Karpas-422 (cell line): ENCODE measurements at regions not wholly inside any gene's neighbourhood (a gene's known extent, or its start where the extent isn't known, plus 50 kb on each side); places are given as distances from the start of the nearest gene placed in this dataset.

Experiments used
- DNase-seq: peaks from one replicate; pipeline ENCODE4 v3.0.0-alpha.2; 2015
- H2AFZ ChIP-seq: fragments of 200-600 bp; sonication (generic); 2 replicates; pipeline ENCODE4 v1.6.1; 2014; ENCODE audit warnings: antibody characterized with exemption, low read length, mixed read lengths
- H3K27ac ChIP-seq: fragments of 200-600 bp; sonication (generic); 2 replicates; pipeline ENCODE4 v1.5.1; 2014; ENCODE audit warnings: mild to moderate bottlenecking, low read length, moderate library complexity
- H3K27me3 ChIP-seq: fragments of 200-600 bp; sonication (generic); 2 replicates; pipeline ENCODE4 v1.6.1; 2014; ENCODE audit warnings: low read length, mixed read lengths
- H3K36me3 ChIP-seq: fragments of 200-600 bp; sonication (generic); 2 replicates; pipeline ENCODE4 v1.6.1; 2014; ENCODE audit warnings: low read length, mixed read lengths; ENCODE audit not compliant: insufficient read depth
- H3K4me1 ChIP-seq: fragments of 200-600 bp; sonication (generic); 2 replicates; pipeline ENCODE4 v1.6.1; 2014; ENCODE audit warnings: mild to moderate bottlenecking, low read length, mixed read lengths
- H3K4me2 ChIP-seq: fragments of 200-600 bp; sonication (generic); 2 replicates; pipeline ENCODE4 v1.6.1; 2014; ENCODE audit warnings: low read length, low read depth, mild to moderate bottlenecking; ENCODE audit not compliant: poor library complexity, severe bottlenecking
- H3K4me3 ChIP-seq: fragments of 200-600 bp; sonication (generic); 2 replicates; pipeline ENCODE4 v1.5.1; 2014; ENCODE audit warnings: mild to moderate bottlenecking, antibody characterized with exemption, low read length, mixed read lengths
- H3K79me2 ChIP-seq: fragments of 200-600 bp; sonication (generic); 2 replicates; pipeline ENCODE4 v1.6.1; 2014; ENCODE audit warnings: mild to moderate bottlenecking, low read length, mixed read lengths
- H3K9ac ChIP-seq: fragments of 200-600 bp; sonication (generic); 2 replicates; pipeline ENCODE4 v1.6.0; 2014; ENCODE audit warnings: low read length
- H3K9me2 ChIP-seq: fragments of 200-600 bp; sonication (generic), shearing (Covaris generic); replicated peaks from 2 replicates; pipeline ENCODE4 v1.6.0; 2014; ENCODE audit warnings: mild to moderate bottlenecking, low read length, moderate library complexity; ENCODE audit not compliant: insufficient read depth
- H3K9me3 ChIP-seq: fragments of 300-700, 200-600 bp; sonication (generic); 2 replicates; pipeline ENCODE4 v1.6.1; 2014; ENCODE audit warnings: low read length, mixed read lengths
- H4K20me1 ChIP-seq: fragments of 200-600 bp; sonication (generic); 2 replicates; pipeline ENCODE4 v1.6.1; 2014; ENCODE audit warnings: mild to moderate bottlenecking, antibody characterized with exemption, low read length, low read depth; ENCODE audit not compliant: insufficient read depth

GRCh38 chr11:80096736-80097135, 655.9 kb upstream of the TENM4 start:
- no peak overlapping the region for H3K9ac ChIP-seq
- H4K20me1 ChIP-seq, result no peaks in the 10 kb centered on the region
- no peaks in the 10 kb centered on the region for H3K9me2 ChIP-seq
- no peak overlapping the region for H3K4me3 ChIP-seq
- H3K4me1 ChIP-seq, result peaks cover 4% of the 10 kb centered on the region
- no peak overlapping the region for H2AFZ ChIP-seq
- no peaks in the 10 kb centered on the region for H3K79me2 ChIP-seq
- DNase-seq, result no peak
- H3K4me2 ChIP-seq, result no peak overlapping the region
- H3K27ac ChIP-seq, result no peak overlapping the region
- no peaks in the 10 kb centered on the region for H3K36me3 ChIP-seq
- H3K9me3 ChIP-seq, result no peaks in the 10 kb centered on the region
- no peaks in the 10 kb centered on the region for H3K27me3 ChIP-seq

DNA sequence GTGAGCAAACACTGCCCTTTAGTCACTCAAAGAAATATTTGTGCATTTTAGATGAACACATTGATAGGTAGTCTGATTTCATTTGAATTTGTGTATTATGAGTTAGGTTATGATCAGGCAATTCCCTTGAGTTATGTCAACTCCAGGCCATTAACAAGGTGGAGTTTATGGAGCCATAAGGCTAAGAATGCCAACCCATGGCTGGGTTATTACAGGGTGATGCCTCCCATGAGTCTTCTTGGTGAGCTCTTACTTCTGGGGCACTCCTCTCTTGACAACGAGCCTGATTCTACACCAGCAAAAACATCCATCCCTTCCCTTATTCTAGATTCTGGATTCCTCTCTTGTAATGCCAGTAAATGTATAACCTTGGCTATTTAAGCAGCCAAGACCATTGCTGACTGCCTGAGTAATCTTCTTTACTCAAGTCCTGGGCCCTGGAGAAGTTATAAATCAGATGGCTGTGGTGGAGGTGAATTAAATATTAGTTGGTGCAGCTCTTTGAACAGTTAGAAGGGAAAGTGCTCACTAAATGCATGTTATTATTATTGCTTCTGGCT, 645.7 kb upstream of the TENM4 start:
- no peaks in the 10 kb centered on the region for H3K9me2 ChIP-seq
- H3K36me3 ChIP-seq, result no peaks in the 10 kb centered on the region
- H3K4me3 ChIP-seq, result no peak overlapping the region
- no peak overlapping the region for H3K9ac ChIP-seq
- H3K9me3 ChIP-seq, result no peaks in the 10 kb centered on the region
- peaks cover 47% of the 10 kb centered on the region for H3K4me1 ChIP-seq
- no peaks in the 10 kb centered on the region for H3K79me2 ChIP-seq
- H3K27ac ChIP-seq, result no peak overlapping the region
- H2AFZ ChIP-seq, result no peak overlapping the region
- DNase-seq, result no peak
- no peaks in the 10 kb centered on the region for H4K20me1 ChIP-seq
- H3K27me3 ChIP-seq, result no peaks in the 10 kb centered on the region
- H3K4me2 ChIP-seq, result no peak overlapping the region

DNA sequence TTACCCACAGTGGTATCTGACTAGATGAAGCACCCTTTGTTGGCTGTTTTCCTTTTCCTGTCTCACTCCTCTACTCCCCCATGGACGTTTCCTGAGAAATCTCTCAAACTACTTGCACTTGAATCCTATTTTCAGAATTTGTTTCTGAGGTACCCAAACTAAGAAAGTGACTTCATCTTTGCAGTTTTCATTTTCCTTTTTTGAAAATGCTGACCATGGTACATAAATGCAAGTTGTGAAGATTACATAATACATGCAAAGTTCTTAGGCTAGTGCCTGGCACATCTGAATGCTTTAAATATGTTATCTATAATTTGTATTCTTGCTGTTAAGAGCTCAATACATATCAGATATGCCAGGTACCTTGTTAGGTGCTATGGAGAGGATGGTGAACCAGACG, 644.7 kb upstream of the TENM4 start:
- H3K27ac ChIP-seq, result peak overlapping the region; percentile 88; the same call in 1 of the 2 replicates
- H3K9ac ChIP-seq, result no peak overlapping the region
- no peaks in the 10 kb centered on the region for H3K79me2 ChIP-seq
- H3K36me3 ChIP-seq, result no peaks in the 10 kb centered on the region
- DNase-seq, result no peak
- H3K4me2 ChIP-seq, result peak overlapping the region; percentile 64
- H2AFZ ChIP-seq, result peak overlapping the region; percentile 40; the same call in 1 of the 2 replicates
- no peak overlapping the region for H3K4me3 ChIP-seq
- no peaks in the 10 kb centered on the region for H4K20me1 ChIP-seq
- no peaks in the 10 kb centered on the region for H3K9me3 ChIP-seq
- H3K9me2 ChIP-seq, result no peaks in the 10 kb centered on the region
- peaks cover 56% of the 10 kb centered on the region for H3K4me1 ChIP-seq
- no peaks in the 10 kb centered on the region for H3K27me3 ChIP-seq

GRCh38 chr11:80084608-80085007, 643.8 kb upstream of the TENM4 start:
- DNase-seq, result peak; percentile 71
- H3K4me2 ChIP-seq, result peak overlapping the region; percentile 64

GRCh38 chr11:80083531-80083951, 642.7 kb upstream of the TENM4 start:
- H3K4me2 ChIP-seq, result peak overlapping the region; percentile 64

More at GRCh38 chr11:80084608-80085007, 643.8 kb upstream of the TENM4 start:
- Histone ChIP-seq H3K27me3 (no peaks in the 10 kb centered on the region), H3K36me3 (no peaks in the 10 kb centered on the region), H3K9ac (0 out of 2 replicates have a peak overlapping the region, but pooled peaks have one; percentile 21), H3K27ac (peak overlapping the region; percentile 88), H3K9me2 (no peaks in the 10 kb centered on the region), H3K4me3 (peak overlapping the region; percentile 30; the same call in 1 of the 2 replicates), H4K20me1 (no peaks in the 10 kb centered on the region), H3K9me3 (no peaks in the 10 kb centered on the region), H3K4me1 (peaks cover 58% of the 10 kb centered on the region), H3K79me2 (no peaks in the 10 kb centered on the region), H2AFZ (0 out of 2 replicates have a peak overlapping the region, but pooled peaks have one; percentile 40)

GRCh38 chr11:80082406-80082805, 641.6 kb upstream of the TENM4 start:
- peaks cover 56% of the 10 kb centered on the region for H3K4me1 ChIP-seq
- no peaks in the 10 kb centered on the region for H3K9me3 ChIP-seq

More at GRCh38 chr11:80083531-80083951, 642.7 kb upstream of the TENM4 start:
- peak overlapping the region; percentile 51; the same call in 1 of the 2 replicates for H3K4me3 ChIP-seq
- peaks cover 56% of the 10 kb centered on the region for H3K4me1 ChIP-seq
- no peaks in the 10 kb centered on the region for H3K9me3 ChIP-seq
- H3K9ac ChIP-seq, result peak overlapping the region; percentile 43
- peak overlapping the region; percentile 88 for H3K27ac ChIP-seq
- no peaks in the 10 kb centered on the region for H3K27me3 ChIP-seq
- H3K79me2 ChIP-seq, result no peaks in the 10 kb centered on the region
- peak; percentile 79 for DNase-seq
- H2AFZ ChIP-seq, result peak overlapping the region; percentile 2; the same call in 1 of the 2 replicates
- H3K36me3 ChIP-seq, result no peaks in the 10 kb centered on the region
- no peaks in the 10 kb centered on the region for H3K9me2 ChIP-seq
- no peaks in the 10 kb centered on the region for H4K20me1 ChIP-seq

DNA sequence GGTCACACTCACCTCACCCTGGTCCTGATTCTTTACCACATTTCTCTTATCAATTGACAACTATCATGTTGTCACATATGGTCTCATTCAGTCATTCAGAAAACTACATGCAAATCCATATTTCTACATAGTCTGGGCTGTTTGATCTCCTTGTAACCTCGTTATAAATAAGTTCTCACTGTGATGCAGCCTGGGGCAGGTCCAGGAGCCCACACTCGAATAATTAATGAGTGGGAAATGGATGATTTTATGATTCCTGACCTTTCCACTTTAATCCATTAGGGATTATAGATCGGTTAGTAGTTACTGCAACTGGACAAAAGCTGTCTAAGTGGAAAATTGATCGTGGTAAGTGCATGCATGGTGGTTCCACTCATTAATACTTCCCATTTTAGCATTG, 636.3 kb upstream of the TENM4 start:
- no peaks in the 10 kb centered on the region for H3K27me3 ChIP-seq
- H3K4me3 ChIP-seq, result no peak overlapping the region
- H3K79me2 ChIP-seq, result no peaks in the 10 kb centered on the region
- no peak overlapping the region for H3K4me2 ChIP-seq
- DNase-seq, result no peak
- H3K9me3 ChIP-seq, result no peaks in the 10 kb centered on the region
- H3K27ac ChIP-seq, result no peak overlapping the region
- no peaks in the 10 kb centered on the region for H4K20me1 ChIP-seq
- 0 out of 2 replicates have a peak, but pooled peaks cover 4% of the 10 kb centered on the region for H3K9me2 ChIP-seq
- no peak overlapping the region for H3K9ac ChIP-seq
- no peak overlapping the region for H2AFZ ChIP-seq
- H3K4me1 ChIP-seq, result peaks cover 23% of the 10 kb centered on the region
- no peaks in the 10 kb centered on the region for H3K36me3 ChIP-seq

More at GRCh38 chr11:80082406-80082805, 641.6 kb upstream of the TENM4 start:
- Histone ChIP-seq H3K9ac (peak overlapping the region; percentile 43; the same call in 1 of the 2 replicates), H3K9me2 (0 out of 2 replicates have a peak, but pooled peaks cover 4% of the 10 kb centered on the region), H3K36me3 (no peaks in the 10 kb centered on the region), H3K4me3 (peak overlapping the region; percentile 51), H3K27me3 (no peaks in the 10 kb centered on the region), H4K20me1 (no peaks in the 10 kb centered on the region), H3K27ac (peak overlapping the region; percentile 88), H3K79me2 (no peaks in the 10 kb centered on the region), H2AFZ (no peak overlapping the region), H3K4me2 (peak overlapping the region; percentile 64)
- peak; percentile 75 for DNase-seq

- no peaks in the 10 kb centered on the region for H3K9me3 ChIP-seq
- no peak overlapping the region for H2AFZ ChIP-seq
Observed at GRCh38 chr11:80074837-80075236, 634.0 kb upstream of the TENM4 start.

More at GRCh38 chr11:80074837-80075236, 634.0 kb upstream of the TENM4 start:
- Histone ChIP-seq H3K4me1 (peaks cover 6% of the 10 kb centered on the region), H3K79me2 (no peaks in the 10 kb centered on the region), H4K20me1 (no peaks in the 10 kb centered on the region), H3K36me3 (no peaks in the 10 kb centered on the region), H3K9ac (no peak overlapping the region), H3K9me2 (0 out of 2 replicates have a peak, but pooled peaks cover 4% of the 10 kb centered on the region), H3K27ac (no peak overlapping the region), H3K4me3 (no peak overlapping the region), H3K27me3 (no peaks in the 10 kb centered on the region), H3K4me2 (no peak overlapping the region)
- DNase-seq, result no peak
